ENCODE measurements at regions not wholly inside any gene's neighbourhood (a gene's known extent, or its start where the extent isn't known, plus 50 kb on each side); places are given as distances from the start of the nearest gene placed in this dataset.

DNA sequence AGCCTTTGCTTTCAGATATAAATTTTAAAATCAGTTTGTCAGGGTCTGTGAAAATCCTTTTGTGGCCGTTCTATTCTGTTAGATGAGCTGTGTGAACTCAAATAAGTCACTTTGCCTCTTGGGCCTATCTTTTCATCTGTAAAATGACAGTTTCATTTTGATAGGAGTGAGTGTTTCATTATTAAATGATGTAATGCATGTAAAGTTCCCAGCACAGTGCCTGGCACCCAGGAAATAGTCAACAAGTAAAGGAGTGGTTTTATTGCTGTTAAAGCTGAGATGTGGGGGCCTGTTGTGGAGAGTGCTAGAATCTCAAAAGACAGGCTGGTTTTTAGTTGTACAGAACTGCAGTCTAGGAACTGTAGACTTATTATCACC, 394.5 kb upstream of the CFAP20DC start:
- Histone ChIP-seq H3K4me1 (ENCODE audit: control insufficient read depth, insufficient read depth, low read length) (no peaks in the 10 kb centered on the region), H3K27me3 (ENCODE audit: control insufficient read depth, insufficient read depth, low read length) (peaks cover 70% of the 10 kb centered on the region), H3K9ac (ENCODE audit: low read depth, low read length) (no peak overlapping the region), H3K36me3 (ENCODE audit: control insufficient read depth, insufficient read depth, low read length) (no peaks in the 10 kb centered on the region), H3K9me3 (ENCODE audit: control insufficient read depth, insufficient read depth, low read length) (no peaks in the 10 kb centered on the region), H3K4me3 (ENCODE audit: low read depth, low read length) (no peak overlapping the region), H3K27ac (ENCODE audit: low read depth, low read length) (no peak overlapping the region)

DNA sequence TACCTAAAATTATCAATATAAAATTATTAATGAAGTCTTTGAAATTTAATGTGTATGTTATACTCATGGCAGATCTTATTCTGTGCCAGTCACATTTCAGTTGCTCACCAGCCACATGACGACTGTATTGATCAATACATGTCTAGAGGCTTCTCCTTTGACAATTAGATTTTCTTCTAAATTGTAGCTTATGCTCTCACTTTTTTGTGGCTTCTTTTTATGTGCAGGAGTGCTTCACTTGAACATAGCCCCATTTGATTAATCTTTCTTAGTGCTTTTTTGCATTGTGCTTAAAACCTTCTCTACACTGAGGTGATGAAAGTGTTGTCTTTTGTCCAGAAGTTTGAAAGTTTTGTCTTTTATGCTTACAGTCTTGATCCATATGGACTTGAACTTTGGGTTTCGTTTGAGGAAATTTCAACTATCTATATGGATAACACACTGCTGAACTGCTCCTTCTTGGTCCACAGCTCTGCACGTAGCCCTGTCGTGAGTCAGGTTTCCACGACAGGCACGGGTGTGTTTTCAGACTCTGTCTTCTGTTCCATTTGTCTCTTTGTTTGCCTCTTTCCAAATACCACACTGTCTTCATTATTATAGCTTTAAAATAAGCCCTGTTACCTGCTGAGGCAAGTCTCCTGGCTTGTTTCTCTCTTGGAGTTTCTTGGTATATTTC, 393.9 kb upstream of the CFAP20DC start:
- Histone ChIP-seq H3K36me3 (ENCODE audit: control insufficient read depth, insufficient read depth, low read length) (no peaks in the 10 kb centered on the region), H3K4me3 (ENCODE audit: low read depth, low read length) (no peak overlapping the region), H3K27ac (ENCODE audit: low read depth, low read length) (no peak overlapping the region), H3K9me3 (ENCODE audit: control insufficient read depth, insufficient read depth, low read length) (no peaks in the 10 kb centered on the region), H3K27me3 (ENCODE audit: control insufficient read depth, insufficient read depth, low read length) (peaks cover 75% of the 10 kb centered on the region), H3K9ac (ENCODE audit: low read depth, low read length) (no peak overlapping the region), H3K4me1 (ENCODE audit: control insufficient read depth, insufficient read depth, low read length) (no peaks in the 10 kb centered on the region)

DNA sequence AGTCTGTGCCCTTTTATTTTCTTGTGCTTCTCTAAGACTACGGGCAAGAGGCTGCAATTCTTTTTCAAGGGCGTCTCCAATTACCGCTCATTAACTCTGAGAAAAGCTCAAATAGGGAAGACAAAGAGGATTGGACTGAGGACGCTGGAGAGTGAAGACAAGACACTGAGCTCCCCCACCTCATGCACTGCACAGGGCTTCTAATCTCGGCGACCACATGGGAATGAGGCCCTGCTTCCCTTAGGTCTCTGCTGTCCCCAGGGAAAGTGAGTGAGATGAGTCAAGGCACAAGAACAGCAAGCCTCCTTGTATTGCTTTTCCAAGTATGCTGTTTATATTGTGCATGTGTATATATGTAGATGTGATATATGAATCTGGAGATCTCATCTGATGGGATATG, 392.2 kb upstream of the CFAP20DC start:
- no peaks in the 10 kb centered on the region for H3K4me1 ChIP-seq (ENCODE audit: control insufficient read depth, insufficient read depth, low read length)
- no peak overlapping the region for H3K9ac ChIP-seq (ENCODE audit: low read depth, low read length)
- H3K4me3 ChIP-seq (ENCODE audit: low read depth, low read length): no peak overlapping the region
- no peaks in the 10 kb centered on the region for H3K9me3 ChIP-seq (ENCODE audit: control insufficient read depth, insufficient read depth, low read length)
- H3K36me3 ChIP-seq (ENCODE audit: control insufficient read depth, insufficient read depth, low read length): no peaks in the 10 kb centered on the region
- no peak overlapping the region for H3K27ac ChIP-seq (ENCODE audit: low read depth, low read length)
- H3K27me3 ChIP-seq (ENCODE audit: control insufficient read depth, insufficient read depth, low read length): peaks cover 92% of the 10 kb centered on the region

GRCh38 chr3:59440285-59441028, 390.6 kb upstream of the CFAP20DC start:
- Histone ChIP-seq H3K36me3 (ENCODE audit: control insufficient read depth, insufficient read depth, low read length) (no peaks in the 10 kb centered on the region), H3K9ac (ENCODE audit: low read depth, low read length) (no peak overlapping the region), H3K4me1 (ENCODE audit: control insufficient read depth, insufficient read depth, low read length) (no peaks in the 10 kb centered on the region), H3K27ac (ENCODE audit: low read depth, low read length) (no peak overlapping the region), H3K4me3 (ENCODE audit: low read depth, low read length) (no peak overlapping the region), H3K9me3 (ENCODE audit: control insufficient read depth, insufficient read depth, low read length) (no peaks in the 10 kb centered on the region), H3K27me3 (ENCODE audit: control insufficient read depth, insufficient read depth, low read length) (peaks cover 97% of the 10 kb centered on the region)

DNA sequence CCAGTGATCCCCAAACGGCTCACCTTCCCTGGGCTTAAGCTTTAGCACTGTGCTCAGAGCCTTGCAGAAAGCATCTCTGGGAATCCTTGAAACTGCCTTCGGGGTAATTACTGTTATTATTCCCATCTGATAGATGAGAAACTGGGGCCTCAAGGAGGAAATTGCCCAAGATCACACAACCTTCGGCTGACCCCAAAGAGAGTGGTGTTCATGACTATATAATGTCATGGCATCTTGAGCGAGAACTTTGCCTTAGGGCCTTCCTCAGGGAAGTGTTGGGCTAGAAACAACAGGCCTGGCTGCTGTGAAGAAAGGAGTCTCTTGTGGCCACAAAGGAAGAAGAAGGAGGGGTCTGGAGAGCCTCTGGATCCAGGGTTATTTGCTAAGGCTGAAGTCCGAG, 388.7 kb upstream of the CFAP20DC start:
- Histone ChIP-seq H3K27ac (ENCODE audit: low read depth, low read length) (no peak overlapping the region), H3K9me3 (ENCODE audit: control insufficient read depth, insufficient read depth, low read length) (no peaks in the 10 kb centered on the region), H3K4me1 (ENCODE audit: control insufficient read depth, insufficient read depth, low read length) (no peaks in the 10 kb centered on the region), H3K36me3 (ENCODE audit: control insufficient read depth, insufficient read depth, low read length) (no peaks in the 10 kb centered on the region), H3K4me3 (ENCODE audit: low read depth, low read length) (no peak overlapping the region), H3K9ac (ENCODE audit: low read depth, low read length) (no peak overlapping the region), H3K27me3 (ENCODE audit: control insufficient read depth, insufficient read depth, low read length) (peaks cover 77% of the 10 kb centered on the region)

- Histone ChIP-seq H3K9me3 (ENCODE audit: control insufficient read depth, insufficient read depth, low read length) (no peaks in the 10 kb centered on the region), H3K27ac (ENCODE audit: low read depth, low read length) (no peak overlapping the region), H3K9ac (ENCODE audit: low read depth, low read length) (no peak overlapping the region), H3K36me3 (ENCODE audit: control insufficient read depth, insufficient read depth, low read length) (no peaks in the 10 kb centered on the region), H3K4me1 (ENCODE audit: control insufficient read depth, insufficient read depth, low read length) (no peaks in the 10 kb centered on the region), H3K27me3 (ENCODE audit: control insufficient read depth, insufficient read depth, low read length) (peaks cover 60% of the 10 kb centered on the region), H3K4me3 (ENCODE audit: low read depth, low read length) (no peak overlapping the region)
Observed at GRCh38 chr3:59436164-59436958, 386.5 kb upstream of the CFAP20DC start.

- Histone ChIP-seq H3K27ac (ENCODE audit: low read depth, low read length) (no peak overlapping the region), H3K4me3 (ENCODE audit: low read depth, low read length) (no peak overlapping the region), H3K9me3 (ENCODE audit: control insufficient read depth, insufficient read depth, low read length) (no peaks in the 10 kb centered on the region), H3K27me3 (ENCODE audit: control insufficient read depth, insufficient read depth, low read length) (peaks cover 32% of the 10 kb centered on the region), H3K4me1 (ENCODE audit: control insufficient read depth, insufficient read depth, low read length) (no peaks in the 10 kb centered on the region), H3K9ac (ENCODE audit: low read depth, low read length) (no peak overlapping the region), H3K36me3 (ENCODE audit: control insufficient read depth, insufficient read depth, low read length) (no peaks in the 10 kb centered on the region)
Observed at GRCh38 chr3:59433546-59433945, 383.7 kb upstream of the CFAP20DC start.

GRCh38 chr3:59432665-59433064, 382.8 kb upstream of the CFAP20DC start:
- Histone ChIP-seq H3K9me3 (ENCODE audit: control insufficient read depth, insufficient read depth, low read length) (no peaks in the 10 kb centered on the region), H3K4me3 (ENCODE audit: low read depth, low read length) (no peak overlapping the region)

DNA sequence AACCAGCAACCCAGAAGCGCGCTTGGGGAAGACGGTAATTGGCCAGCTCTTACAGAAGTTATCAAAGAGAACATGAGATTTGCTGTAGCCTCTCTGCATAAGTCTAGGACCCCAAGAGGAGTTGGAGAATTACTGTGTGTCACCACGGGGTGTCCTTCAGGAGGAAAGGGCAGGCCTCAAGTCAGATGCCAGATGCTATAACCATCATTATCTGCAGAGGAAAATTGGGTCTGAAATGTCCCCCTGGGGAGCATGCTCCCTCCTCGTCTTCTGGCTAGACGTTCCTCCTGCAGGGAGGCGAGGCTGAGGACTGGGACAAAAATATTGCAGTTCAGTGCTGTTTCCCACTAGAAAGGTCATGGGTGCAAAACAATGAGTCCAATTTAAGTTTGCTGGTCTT, 380.5 kb upstream of the CFAP20DC start:
- Histone ChIP-seq H3K4me1 (ENCODE audit: control insufficient read depth, insufficient read depth, low read length) (no peaks in the 10 kb centered on the region), H3K9me3 (ENCODE audit: control insufficient read depth, insufficient read depth, low read length) (no peaks in the 10 kb centered on the region), H3K36me3 (ENCODE audit: control insufficient read depth, insufficient read depth, low read length) (no peaks in the 10 kb centered on the region), H3K4me3 (ENCODE audit: low read depth, low read length) (no peak overlapping the region), H3K27ac (ENCODE audit: low read depth, low read length) (no peak overlapping the region), H3K9ac (ENCODE audit: low read depth, low read length) (no peak overlapping the region), H3K27me3 (ENCODE audit: control insufficient read depth, insufficient read depth, low read length) (peaks cover 4% of the 10 kb centered on the region)

More at GRCh38 chr3:59432665-59433064, 382.8 kb upstream of the CFAP20DC start:
- H3K9ac ChIP-seq (ENCODE audit: low read depth, low read length): no peak overlapping the region
- H3K36me3 ChIP-seq (ENCODE audit: control insufficient read depth, insufficient read depth, low read length): no peaks in the 10 kb centered on the region
- peaks cover 23% of the 10 kb centered on the region for H3K27me3 ChIP-seq (ENCODE audit: control insufficient read depth, insufficient read depth, low read length)
- H3K27ac ChIP-seq (ENCODE audit: low read depth, low read length): no peak overlapping the region
- H3K4me1 ChIP-seq (ENCODE audit: control insufficient read depth, insufficient read depth, low read length): no peaks in the 10 kb centered on the region

- no peak overlapping the region for H3K27ac ChIP-seq (ENCODE audit: low read depth, low read length)
- H3K4me3 ChIP-seq (ENCODE audit: low read depth, low read length): no peak overlapping the region
- no peaks in the 10 kb centered on the region for H3K4me1 ChIP-seq (ENCODE audit: control insufficient read depth, insufficient read depth, low read length)
- no peak overlapping the region for H3K9ac ChIP-seq (ENCODE audit: low read depth, low read length)
- peaks cover 4% of the 10 kb centered on the region for H3K27me3 ChIP-seq (ENCODE audit: control insufficient read depth, insufficient read depth, low read length)
- H3K9me3 ChIP-seq (ENCODE audit: control insufficient read depth, insufficient read depth, low read length): no peaks in the 10 kb centered on the region
- no peaks in the 10 kb centered on the region for H3K36me3 ChIP-seq (ENCODE audit: control insufficient read depth, insufficient read depth, low read length)
Observed at GRCh38 chr3:59429198-59429597, 379.4 kb upstream of the CFAP20DC start.

All from HUES48 (cell line).